Thymus (tissue), 11 donors: ENCODE measurements at regions not wholly inside any gene's neighbourhood (a gene's known extent, or its start where the extent isn't known, plus 50 kb on each side); places are given as distances from the start of the nearest gene placed in this dataset.

ENCODE experiments used
- DNase-seq, 9 donors: peaks; one replicate each; pipeline ENCODE4 v3.0.0-alpha.2; 2013; ENCODE audit warnings: low spot score in 9 of 9, low read depth in 6 of 9, missing footprints in 1 of 9
- H3K27ac ChIP-seq, 2 donors: one replicate each; pipeline ENCODE4 v1.5.1; 2013; ENCODE audit warnings: control low read depth in 1 of 2, low read depth in 1 of 2, low read length in 1 of 2, mild to moderate bottlenecking in 1 of 2, moderate library complexity in 1 of 2
- H3K27me3 ChIP-seq, 2 donors: one replicate each; pipeline ENCODE4 v1.5.1; 2013; ENCODE audit warnings: low read length in 1 of 2; ENCODE audit not compliant: control insufficient read depth in 2 of 2, insufficient read depth in 1 of 2
- H3K36me3 ChIP-seq, 2 donors: one replicate each; pipeline ENCODE4 v1.5.1; 2013; ENCODE audit warnings: low read length in 1 of 2, mild to moderate bottlenecking in 1 of 2, moderate library complexity in 1 of 2; ENCODE audit not compliant: control insufficient read depth in 2 of 2, insufficient read depth in 2 of 2
- H3K4me1 ChIP-seq, 2 donors: one replicate each; pipeline ENCODE4 v1.5.1; 2013; ENCODE audit warnings: low read length in 2 of 2; ENCODE audit not compliant: control insufficient read depth in 2 of 2, insufficient read depth in 2 of 2
- H3K4me3 ChIP-seq, 2 donors: one replicate each; pipeline ENCODE4 v1.5.1; 2013; ENCODE audit warnings: low read length in 2 of 2, control low read depth in 1 of 2, mild to moderate bottlenecking in 1 of 2
- H3K9me3 ChIP-seq, 2 donors: one replicate each; pipeline ENCODE4 v1.5.1; 2013; ENCODE audit warnings: low read length in 1 of 2, mild to moderate bottlenecking in 1 of 2; ENCODE audit not compliant: control insufficient read depth in 2 of 2, insufficient read depth in 1 of 2
- WGBS: extraction: QIAGEN DNeasy Blood & Tissue Kit; methylation state at CpG from one replicate; pipeline ENCODE4 v1.1.7; 2013; 5-methylcytosine and 5-hydroxymethylcytosine counted together
- donor health status: healthy.

- no peak overlapping the region for H3K4me3 ChIP-seq
- H3K9me3 ChIP-seq = no peaks in the 10 kb centered on the region
- no peaks in the 10 kb centered on the region for H3K4me1 ChIP-seq
- WGBS = 97% methylated on average over 1 of the region's 1 CpG
- no peak overlapping the region for H3K27ac ChIP-seq
- no peaks in the 10 kb centered on the region for H3K27me3 ChIP-seq
- no peak for DNase-seq
- no peaks in the 10 kb centered on the region for H3K36me3 ChIP-seq
Measured at GRCh38 chr14:43464968-43465367, 1042.1 kb downstream of the FSCB start.

GRCh38 chr14:43449291-43449690, 1057.8 kb downstream of the FSCB start:
- DNase-seq = no peak
- Histone ChIP-seq H3K4me3 (no peak overlapping the region), H3K36me3 (no peaks in the 10 kb centered on the region), H3K27ac (no peak overlapping the region), H3K4me1 (no peaks in the 10 kb centered on the region), H3K27me3 (no peaks in the 10 kb centered on the region), H3K9me3 (peaks cover 0 to 2% of the 10 kb centered on the region in 2 donors)
- 83% methylated on average over 5 of the region's 5 CpGs for WGBS

- H3K27ac ChIP-seq = no peak overlapping the region
Measured at GRCh38 chr14:43438056-43438455, 1069.0 kb downstream of the FSCB start.

GRCh38 chr14:43418324-43418723, 1088.8 kb downstream of the FSCB start:
- Histone ChIP-seq H3K27ac (no peak overlapping the region), H3K36me3 (no peaks in the 10 kb centered on the region), H3K9me3 (peaks cover 0 to 9% of the 10 kb centered on the region in 2 donors), H3K4me3 (no peak overlapping the region), H3K4me1 (no peaks in the 10 kb centered on the region), H3K27me3 (no peaks in the 10 kb centered on the region)
- no peak for DNase-seq
- 29% methylated on average over 4 of the region's 4 CpGs for WGBS

More at GRCh38 chr14:43438056-43438455, 1069.0 kb downstream of the FSCB start:
- H3K9me3 ChIP-seq = no peaks in the 10 kb centered on the region
- no peaks in the 10 kb centered on the region for H3K4me1 ChIP-seq
- 63% methylated on average over 3 of the region's 3 CpGs for WGBS
- no peaks in the 10 kb centered on the region for H3K36me3 ChIP-seq
- no peak for DNase-seq
- H3K27me3 ChIP-seq = no peaks in the 10 kb centered on the region
- no peak overlapping the region for H3K4me3 ChIP-seq

GRCh38 chr14:43413084-43413483, 1094.0 kb downstream of the FSCB start:
- H3K9me3 ChIP-seq = peaks cover 0 to 6% of the 10 kb centered on the region in 2 donors
- DNase-seq = no peak
- H3K27ac ChIP-seq = no peak overlapping the region
- H3K4me3 ChIP-seq = no peak overlapping the region
- H3K27me3 ChIP-seq = no peaks in the 10 kb centered on the region
- no peaks in the 10 kb centered on the region for H3K4me1 ChIP-seq
- H3K36me3 ChIP-seq = no peaks in the 10 kb centered on the region
- 87% methylated on average over 2 of the region's 2 CpGs for WGBS

GRCh38 chr14:43411841-43412240, 1095.2 kb downstream of the FSCB start:
- 90% methylated on average over 1 of the region's 1 CpG for WGBS
- no peak for DNase-seq
- H3K4me1 ChIP-seq = no peaks in the 10 kb centered on the region
- no peaks in the 10 kb centered on the region for H3K27me3 ChIP-seq
- H3K27ac ChIP-seq = no peak overlapping the region
- no peaks in the 10 kb centered on the region for H3K9me3 ChIP-seq
- no peak overlapping the region for H3K4me3 ChIP-seq
- no peaks in the 10 kb centered on the region for H3K36me3 ChIP-seq

GRCh38 chr14:43410631-43411030, 1096.5 kb downstream of the FSCB start:
- no peak for DNase-seq
- H3K27ac ChIP-seq = no peak overlapping the region
- H3K4me3 ChIP-seq = no peak overlapping the region
- no peaks in the 10 kb centered on the region for H3K27me3 ChIP-seq
- H3K36me3 ChIP-seq = no peaks in the 10 kb centered on the region
- WGBS = 98% methylated on average over 3 of the region's 3 CpGs
- H3K9me3 ChIP-seq = no peaks in the 10 kb centered on the region
- H3K4me1 ChIP-seq = no peaks in the 10 kb centered on the region

- no peaks in the 10 kb centered on the region for H3K27me3 ChIP-seq
- H3K36me3 ChIP-seq = no peaks in the 10 kb centered on the region
- H3K4me3 ChIP-seq = no peak overlapping the region
- H3K27ac ChIP-seq = no peak overlapping the region
- H3K9me3 ChIP-seq = no peaks in the 10 kb centered on the region
- H3K4me1 ChIP-seq = no peaks in the 10 kb centered on the region
- DNase-seq = no peak
Measured at GRCh38 chr14:43408472-43408871, 1098.6 kb downstream of the FSCB start.

GRCh38 chr14:43407706-43408105, 1099.4 kb downstream of the FSCB start:
- Histone ChIP-seq H3K36me3 (no peaks in the 10 kb centered on the region), H3K4me3 (no peak overlapping the region), H3K27ac (no peak overlapping the region), H3K27me3 (no peaks in the 10 kb centered on the region), H3K9me3 (no peaks in the 10 kb centered on the region), H3K4me1 (no peaks in the 10 kb centered on the region)
- WGBS = 86% methylated on average over 1 of the region's 1 CpG
- DNase-seq = no peak

GRCh38 chr14:43406931-43407330, 1100.2 kb downstream of the FSCB start:
- Histone ChIP-seq H3K9me3 (no peaks in the 10 kb centered on the region), H3K4me3 (no peak overlapping the region), H3K27me3 (no peaks in the 10 kb centered on the region), H3K36me3 (no peaks in the 10 kb centered on the region), H3K4me1 (no peaks in the 10 kb centered on the region), H3K27ac (no peak overlapping the region)
- DNase-seq = no peak
